ENCODE measurements at regions not wholly inside any gene's neighbourhood (a gene's known extent, or its start where the extent isn't known, plus 50 kb on each side); places are given as distances from the start of the nearest gene placed in this dataset.

GRCh38 chr2:71901466-71901865 is 246.2 kb downstream of the CYP26B1 start:
- TF ChIP-seq CTCF (IDR thresholded peaks at IDR 0.05; ENCODE audit: insufficient read depth, low read length) (no peak), POLR2AphosphoS5 (IDR thresholded peaks at IDR 0.05; ENCODE audit: low read depth) (no peak)

Data from HL-60 (cell line).